SK-N-SH (cell line): ENCODE measurements at regions not wholly inside any gene's neighbourhood (a gene's known extent, or its start where the extent isn't known, plus 50 kb on each side); places are given as distances from the start of the nearest gene placed in this dataset.

ENCODE experiments used
- CTCF ChIP-seq: fragments of 200-600 bp; sonication (generic); IDR thresholded peaks from 2 replicates; pipeline ENCODE4 v1.6.1; 2017; ENCODE audit warnings: antibody characterized with exemption, mild to moderate bottlenecking, moderate library complexity
- EP300 ChIP-seq, 2 experiments: IDR thresholded peaks; 2 replicates each; pipeline versions ENCODE4 v1.4.0 to v1.6.1; 2012; ENCODE audit warnings: borderline replicate concordance in 1 of 2, low read depth in 1 of 2, low read length in 1 of 2
- MAX ChIP-seq: IDR thresholded peaks from 2 replicates; pipeline ENCODE4 v1.4.0; 2012; ENCODE audit warnings: low read depth
- TEAD4 ChIP-seq: IDR thresholded peaks from 2 replicates; pipeline ENCODE4 v1.4.0; 2012; ENCODE audit warnings: mild to moderate bottlenecking, borderline replicate concordance; ENCODE audit not compliant: insufficient read depth

- TF ChIP-seq TEAD4 (no peak), CTCF (no peak), MAX (no peak), EP300 (IDR thresholded peaks at IDR 0.05; ENCODE audit: borderline replicate concordance in 1 of 2, low read depth in 1 of 2, low read length in 1 of 2) (no peak)
Observed at GRCh38 chrX:16458208-16458607, 191.8 kb upstream of the S100G start.
